ENCODE measurements at regions not wholly inside any gene's neighbourhood (a gene's known extent, or its start where the extent isn't known, plus 50 kb on each side); places are given as distances from the start of the nearest gene placed in this dataset.

DNA sequence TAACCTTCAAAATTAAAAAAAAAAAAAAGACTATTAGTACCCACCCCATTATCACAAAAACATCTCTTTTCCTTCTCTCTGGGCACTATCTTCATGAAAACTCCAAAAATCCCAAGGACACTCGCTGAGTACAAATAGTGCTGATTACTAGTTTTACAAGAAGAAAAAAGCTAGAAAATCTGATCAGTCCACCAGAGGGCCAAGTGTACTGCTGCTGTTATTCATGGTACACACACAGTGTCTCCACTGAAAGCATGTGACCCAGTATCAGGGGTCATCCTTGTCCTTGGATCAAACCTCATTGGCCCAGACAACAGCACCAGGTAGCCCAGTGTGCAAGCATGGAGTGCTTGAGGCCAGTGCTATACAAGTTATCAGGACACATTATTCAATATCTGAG is 382.7 kb upstream of the KLHL29 start:
- H3K4me3 ChIP-seq (ENCODE audit: insufficient read length, low read depth): no peak overlapping the region
- TF ChIP-seq ZNF274 (IDR thresholded peaks at IDR 0.05; ENCODE audit: low read depth, low read length) (no peak), SUZ12 (IDR thresholded peaks at IDR 0.05; ENCODE audit: extremely low read depth, insufficient read depth, insufficient read length) (no peak), YY1 (IDR thresholded peaks at IDR 0.05; ENCODE audit: insufficient read depth, insufficient read length) (no peak)
- H3K27me3 ChIP-seq (ENCODE audit: insufficient read depth, insufficient read length): no peaks in the 10 kb centered on the region
- DNase-seq (ENCODE audit: low read depth, low spot score): no peak
- no peaks in the 10 kb centered on the region for H3K9me3 ChIP-seq (ENCODE audit: insufficient read depth, low read length)
- no peaks in the 10 kb centered on the region for H3K4me1 ChIP-seq (ENCODE audit: insufficient read depth, insufficient read length)
- H3K9ac ChIP-seq (ENCODE audit: insufficient read length, low read depth): no peak overlapping the region
- H3K36me3 ChIP-seq (ENCODE audit: insufficient read depth, insufficient read length, low read length): no peaks in the 10 kb centered on the region

DNA sequence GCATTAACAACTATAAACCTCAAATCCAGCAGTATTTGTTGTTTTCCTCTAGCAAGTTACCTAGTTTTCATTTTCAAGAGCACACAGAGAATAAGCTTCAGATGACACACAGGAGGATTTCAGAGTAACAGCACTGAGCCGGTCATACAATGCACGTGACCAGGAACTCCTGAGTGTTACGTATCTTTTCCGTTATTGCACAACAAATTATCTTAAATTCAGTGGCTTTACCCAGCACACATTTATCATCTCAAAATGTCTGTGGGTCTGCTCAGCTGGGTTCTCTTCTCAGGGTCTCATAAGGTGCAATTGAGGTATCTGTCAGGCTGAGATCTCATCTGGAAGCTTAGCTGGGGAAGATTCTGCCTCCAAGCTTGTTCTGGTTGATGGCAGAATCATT is 379.5 kb upstream of the KLHL29 start:
- no peaks in the 10 kb centered on the region for H3K27me3 ChIP-seq (ENCODE audit: insufficient read depth, insufficient read length)
- no peaks in the 10 kb centered on the region for H3K9me3 ChIP-seq (ENCODE audit: insufficient read depth, low read length)
- no peaks in the 10 kb centered on the region for H3K4me1 ChIP-seq (ENCODE audit: insufficient read depth, insufficient read length)
- TF ChIP-seq YY1 (IDR thresholded peaks at IDR 0.05; ENCODE audit: insufficient read depth, insufficient read length) (no peak), SUZ12 (IDR thresholded peaks at IDR 0.05; ENCODE audit: extremely low read depth, insufficient read depth, insufficient read length) (no peak), ZNF274 (IDR thresholded peaks at IDR 0.05; ENCODE audit: low read depth, low read length) (no peak)
- no peak overlapping the region for H3K4me3 ChIP-seq (ENCODE audit: insufficient read length, low read depth)
- no peak for DNase-seq (ENCODE audit: low read depth, low spot score)
- H3K36me3 ChIP-seq (ENCODE audit: insufficient read depth, insufficient read length, low read length): no peaks in the 10 kb centered on the region
- H3K9ac ChIP-seq (ENCODE audit: insufficient read length, low read depth): no peak overlapping the region

DNA sequence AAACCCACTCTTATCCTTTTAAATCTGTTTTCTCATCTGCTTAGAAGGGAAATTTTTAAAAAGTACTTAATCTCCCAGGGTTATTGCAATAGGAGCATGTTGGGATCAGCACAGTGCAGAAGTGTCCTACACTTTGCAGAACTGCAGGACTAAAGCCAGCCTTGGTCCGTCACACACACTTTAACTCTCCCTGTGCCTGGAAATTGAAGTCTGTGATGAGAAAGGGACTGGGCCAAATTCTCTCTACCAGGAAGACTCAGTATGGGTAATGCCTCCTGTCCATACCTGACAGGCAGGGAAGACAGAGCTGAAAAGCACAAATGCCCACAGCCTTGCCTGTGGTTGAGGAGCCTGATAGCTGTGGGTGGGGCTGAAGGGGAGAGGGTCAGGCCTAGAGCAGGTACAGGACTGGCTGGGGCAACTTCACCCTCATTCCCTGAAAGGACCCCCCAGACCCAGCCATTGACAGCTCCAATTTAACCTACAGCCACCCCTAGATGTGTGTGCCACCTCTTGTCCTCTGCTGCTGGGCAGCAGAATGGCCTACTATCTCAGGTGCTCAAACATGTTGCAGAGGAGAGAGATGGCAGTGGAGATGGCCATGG is 377.2 kb upstream of the KLHL29 start:
- no peak overlapping the region for H3K4me3 ChIP-seq (ENCODE audit: insufficient read length, low read depth)
- no peaks in the 10 kb centered on the region for H3K36me3 ChIP-seq (ENCODE audit: insufficient read depth, insufficient read length, low read length)
- no peak for DNase-seq (ENCODE audit: low read depth, low spot score)
- no peak for TF ChIP-seq YY1 (IDR thresholded peaks at IDR 0.05; ENCODE audit: insufficient read depth, insufficient read length)
- no peak for TF ChIP-seq SUZ12 (IDR thresholded peaks at IDR 0.05; ENCODE audit: extremely low read depth, insufficient read depth, insufficient read length)
- no peak for TF ChIP-seq ZNF274 (IDR thresholded peaks at IDR 0.05; ENCODE audit: low read depth, low read length)
- no peaks in the 10 kb centered on the region for H3K9me3 ChIP-seq (ENCODE audit: insufficient read depth, low read length)
- H3K27me3 ChIP-seq (ENCODE audit: insufficient read depth, insufficient read length): no peaks in the 10 kb centered on the region
- H3K9ac ChIP-seq (ENCODE audit: insufficient read length, low read depth): no peak overlapping the region
- H3K4me1 ChIP-seq (ENCODE audit: insufficient read depth, insufficient read length): no peaks in the 10 kb centered on the region

DNA sequence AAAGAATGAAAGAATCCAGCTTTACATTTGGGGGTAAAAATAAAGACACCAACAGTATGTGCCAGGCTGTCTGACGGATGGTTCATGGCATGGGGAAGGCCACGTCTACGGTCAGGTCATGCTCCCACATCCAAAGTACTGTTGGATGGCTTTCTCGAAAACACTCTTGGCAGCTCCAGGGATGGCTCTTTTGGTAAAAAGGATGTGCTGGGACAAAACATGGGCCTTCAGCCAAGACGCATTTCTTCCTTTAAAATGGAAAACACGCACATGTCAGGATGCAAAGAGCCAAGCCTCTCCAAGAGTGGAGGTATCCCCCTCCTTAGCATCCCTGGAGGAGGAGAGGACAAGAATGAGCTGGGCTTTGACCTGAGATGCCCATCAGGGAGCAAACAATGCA is 376.5 kb upstream of the KLHL29 start:
- no peak overlapping the region for H3K4me3 ChIP-seq (ENCODE audit: insufficient read length, low read depth)

DNA sequence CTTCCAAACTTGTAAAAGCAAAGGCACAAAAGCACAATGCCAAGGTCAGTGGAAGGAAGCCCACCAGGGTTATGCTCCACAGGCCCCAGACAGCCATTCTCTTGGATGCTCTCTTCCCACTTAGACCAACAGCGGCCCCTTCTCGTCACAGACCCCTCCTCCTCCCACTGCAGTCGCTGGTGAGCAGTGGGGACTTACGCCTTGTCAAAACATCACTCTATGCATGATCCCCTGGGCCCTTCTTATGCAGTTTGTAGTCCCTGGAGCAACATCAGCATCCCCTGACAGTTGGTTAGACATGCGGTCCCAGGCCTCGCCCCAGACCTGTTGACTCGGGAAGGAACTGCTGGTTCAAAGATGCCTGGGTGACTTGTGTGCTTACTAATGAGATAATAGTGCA is 376.0 kb upstream of the KLHL29 start:
- Histone ChIP-seq H3K4me1 (ENCODE audit: insufficient read depth, insufficient read length) (no peaks in the 10 kb centered on the region), H3K9me3 (ENCODE audit: insufficient read depth, low read length) (no peaks in the 10 kb centered on the region), H3K36me3 (ENCODE audit: insufficient read depth, insufficient read length, low read length) (no peaks in the 10 kb centered on the region), H3K27me3 (ENCODE audit: insufficient read depth, insufficient read length) (no peaks in the 10 kb centered on the region), H3K4me3 (ENCODE audit: insufficient read length, low read depth) (no peak overlapping the region), H3K9ac (ENCODE audit: insufficient read length, low read depth) (no peak overlapping the region)
- no peak for DNase-seq (ENCODE audit: low read depth, low spot score)
- TF ChIP-seq YY1 (IDR thresholded peaks at IDR 0.05; ENCODE audit: insufficient read depth, insufficient read length) (no peak), SUZ12 (IDR thresholded peaks at IDR 0.05; ENCODE audit: extremely low read depth, insufficient read depth, insufficient read length) (no peak), ZNF274 (IDR thresholded peaks at IDR 0.05; ENCODE audit: low read depth, low read length) (no peak)

More for the DNA sequence above, 376.5 kb upstream of the KLHL29 start:
- H3K9ac ChIP-seq (ENCODE audit: insufficient read length, low read depth): no peak overlapping the region
- H3K36me3 ChIP-seq (ENCODE audit: insufficient read depth, insufficient read length, low read length): no peaks in the 10 kb centered on the region
- no peaks in the 10 kb centered on the region for H3K4me1 ChIP-seq (ENCODE audit: insufficient read depth, insufficient read length)
- no peak for TF ChIP-seq SUZ12 (IDR thresholded peaks at IDR 0.05; ENCODE audit: extremely low read depth, insufficient read depth, insufficient read length)
- TF ChIP-seq YY1 (IDR thresholded peaks at IDR 0.05; ENCODE audit: insufficient read depth, insufficient read length): no peak
- no peak for TF ChIP-seq ZNF274 (IDR thresholded peaks at IDR 0.05; ENCODE audit: low read depth, low read length)
- no peaks in the 10 kb centered on the region for H3K9me3 ChIP-seq (ENCODE audit: insufficient read depth, low read length)
- H3K27me3 ChIP-seq (ENCODE audit: insufficient read depth, insufficient read length): no peaks in the 10 kb centered on the region
- DNase-seq (ENCODE audit: low read depth, low spot score): no peak

DNA sequence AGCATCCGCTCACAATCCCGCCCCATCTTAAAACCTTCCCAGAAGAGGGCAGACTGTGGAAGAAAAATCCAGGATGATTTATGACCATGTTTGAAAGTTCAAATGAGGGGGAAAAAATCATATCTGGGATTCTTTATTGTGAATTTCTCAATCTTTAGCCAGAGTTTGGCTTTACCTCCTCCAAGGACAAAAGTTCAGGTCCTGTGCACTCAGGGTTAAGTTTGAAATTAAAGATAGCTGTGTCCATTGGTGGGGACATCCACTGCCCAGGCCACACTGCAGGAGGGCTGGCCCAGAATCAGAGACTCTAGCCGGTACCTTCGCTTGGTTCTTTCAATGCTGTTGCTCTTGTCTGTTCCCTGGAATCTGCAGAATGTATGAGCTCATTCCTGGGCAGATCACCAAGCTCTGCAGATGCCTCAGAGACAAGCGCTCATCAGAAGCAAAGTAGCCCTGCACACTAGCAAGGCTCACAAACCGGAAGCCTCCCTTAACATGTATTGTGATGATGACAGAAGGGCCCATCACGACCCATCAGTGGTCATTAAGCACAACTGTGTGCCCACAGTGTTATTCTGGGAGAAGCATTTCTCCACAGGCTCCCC is 375.3 kb upstream of the KLHL29 start:
- DNase-seq (ENCODE audit: low read depth, low spot score): no peak
- no peaks in the 10 kb centered on the region for H3K36me3 ChIP-seq (ENCODE audit: insufficient read depth, insufficient read length, low read length)
- H3K9ac ChIP-seq (ENCODE audit: insufficient read length, low read depth): no peak overlapping the region
- no peaks in the 10 kb centered on the region for H3K9me3 ChIP-seq (ENCODE audit: insufficient read depth, low read length)
- TF ChIP-seq YY1 (IDR thresholded peaks at IDR 0.05; ENCODE audit: insufficient read depth, insufficient read length) (no peak), SUZ12 (IDR thresholded peaks at IDR 0.05; ENCODE audit: extremely low read depth, insufficient read depth, insufficient read length) (no peak), ZNF274 (IDR thresholded peaks at IDR 0.05; ENCODE audit: low read depth, low read length) (no peak)
- H3K4me1 ChIP-seq (ENCODE audit: insufficient read depth, insufficient read length): no peaks in the 10 kb centered on the region
- no peak overlapping the region for H3K4me3 ChIP-seq (ENCODE audit: insufficient read length, low read depth)
- no peaks in the 10 kb centered on the region for H3K27me3 ChIP-seq (ENCODE audit: insufficient read depth, insufficient read length)

DNA sequence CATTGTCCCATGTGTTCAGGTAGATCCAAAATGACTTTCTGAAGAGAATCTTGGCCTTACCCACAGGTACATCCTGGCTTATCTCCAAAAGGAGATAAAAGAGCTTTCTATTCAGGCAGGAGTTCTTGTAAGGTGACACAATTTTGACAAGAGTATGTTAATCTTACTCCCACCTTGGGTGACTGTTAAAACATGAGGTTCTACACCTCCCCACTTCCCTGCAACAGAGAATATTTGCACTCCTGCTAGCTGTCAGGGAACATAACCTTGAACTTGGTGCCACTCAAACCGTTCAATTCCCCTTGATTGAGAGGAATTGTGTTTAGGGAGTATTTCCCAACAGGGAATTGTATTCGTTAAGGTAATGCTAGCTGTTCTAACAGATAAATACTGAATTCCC is 372.5 kb upstream of the KLHL29 start:
- no peaks in the 10 kb centered on the region for H3K36me3 ChIP-seq (ENCODE audit: insufficient read depth, insufficient read length, low read length)
- no peak for DNase-seq (ENCODE audit: low read depth, low spot score)
- no peak for TF ChIP-seq SUZ12 (IDR thresholded peaks at IDR 0.05; ENCODE audit: extremely low read depth, insufficient read depth, insufficient read length)
- no peak for TF ChIP-seq YY1 (IDR thresholded peaks at IDR 0.05; ENCODE audit: insufficient read depth, insufficient read length)
- TF ChIP-seq ZNF274 (IDR thresholded peaks at IDR 0.05; ENCODE audit: low read depth, low read length): no peak
- no peak overlapping the region for H3K9ac ChIP-seq (ENCODE audit: insufficient read length, low read depth)
- no peaks in the 10 kb centered on the region for H3K4me1 ChIP-seq (ENCODE audit: insufficient read depth, insufficient read length)
- no peaks in the 10 kb centered on the region for H3K9me3 ChIP-seq (ENCODE audit: insufficient read depth, low read length)
- no peak overlapping the region for H3K4me3 ChIP-seq (ENCODE audit: insufficient read length, low read depth)
- H3K27me3 ChIP-seq (ENCODE audit: insufficient read depth, insufficient read length): no peaks in the 10 kb centered on the region
